ENCODE measurements at regions not wholly inside any gene's neighbourhood (a gene's known extent, or its start where the extent isn't known, plus 50 kb on each side); places are given as distances from the start of the nearest gene placed in this dataset.

DNA sequence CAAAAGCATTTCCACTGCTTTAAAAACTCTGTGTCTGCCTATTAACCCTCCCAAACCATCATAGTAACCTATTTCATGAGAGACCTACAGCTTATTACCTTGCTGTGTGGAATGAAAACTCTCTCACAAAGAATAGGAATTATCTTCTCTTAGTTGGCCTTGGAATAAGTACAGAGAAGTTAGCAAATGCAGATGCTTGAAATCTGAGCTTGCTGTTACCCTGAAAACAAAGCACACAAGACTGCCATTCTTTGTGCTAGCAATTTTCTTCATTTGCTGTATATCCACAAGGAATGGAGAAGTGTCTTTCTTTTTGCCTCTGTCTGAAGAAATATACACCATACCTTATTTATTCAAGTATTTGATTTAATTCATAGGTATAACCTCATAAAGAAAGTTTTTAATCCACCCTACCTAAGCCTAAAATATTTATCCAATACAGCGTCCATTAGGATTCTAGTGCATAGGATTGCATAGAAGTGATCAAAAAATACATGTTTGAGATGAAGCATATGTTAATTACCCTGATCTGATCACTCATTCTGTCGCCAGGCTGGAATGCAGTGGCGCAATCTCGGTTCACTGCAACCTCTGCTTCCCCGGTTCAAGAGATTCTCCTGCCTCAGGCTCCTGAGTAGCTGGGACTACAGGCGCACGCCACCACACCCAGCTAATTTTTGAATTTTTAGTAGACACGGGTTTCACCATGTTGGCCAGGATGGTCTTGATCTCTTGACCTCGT, 451.1 kb downstream of the LTN1 start:
- Histone ChIP-seq H3K27me3 (no peaks in the 10 kb centered on the region), H3K27ac (no peak overlapping the region), H3K4me1 (no peaks in the 10 kb centered on the region), H3K9me3 (no peaks in the 10 kb centered on the region), H3K36me3 (no peaks in the 10 kb centered on the region), H3K4me3 (no peak overlapping the region)
- DNase-seq: no peak
- TF ChIP-seq POLR2AphosphoS5 (IDR thresholded peaks at IDR 0.05) (no peak), POLR2A (IDR thresholded peaks at IDR 0.05) (no peak)
- 91 to 95% (median 92%) methylated on average over 9 of the region's 9 CpGs for WGBS, 5 donors
- intact Hi-C loops (cut with DNase I; ENCODE audit: low total_unique reads): no loop called here

DNA sequence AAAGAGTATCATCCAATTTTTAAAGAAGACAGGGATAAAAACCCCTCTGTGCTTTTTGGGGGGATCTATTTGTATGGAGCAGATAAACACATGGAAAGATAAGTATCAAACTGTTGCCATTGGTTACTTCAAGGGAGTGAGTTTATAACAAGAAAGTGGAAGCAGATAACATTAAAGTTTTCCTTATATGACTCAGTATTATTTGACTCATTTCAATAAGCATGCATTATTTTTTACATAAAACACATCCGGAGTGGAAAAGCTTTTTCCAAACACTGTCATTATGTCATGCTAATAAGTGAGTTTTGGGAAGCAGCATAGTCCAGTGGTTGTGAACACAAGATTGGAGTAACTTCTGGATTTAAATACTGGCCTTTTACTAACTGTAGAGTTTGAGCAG, 452.2 kb downstream of the LTN1 start:
- no peaks in the 10 kb centered on the region for H3K27me3 ChIP-seq
- H3K4me3 ChIP-seq: no peak overlapping the region
- no peaks in the 10 kb centered on the region for H3K9me3 ChIP-seq
- H3K4me1 ChIP-seq: no peaks in the 10 kb centered on the region
- WGBS, 5 donors: 34 to 51% (median 39%) methylated on average over 1 of the region's 1 CpG
- TF ChIP-seq POLR2A (IDR thresholded peaks at IDR 0.05): no peak
- no peak for TF ChIP-seq POLR2AphosphoS5 (IDR thresholded peaks at IDR 0.05)
- TF ChIP-seq, protein P1, sequence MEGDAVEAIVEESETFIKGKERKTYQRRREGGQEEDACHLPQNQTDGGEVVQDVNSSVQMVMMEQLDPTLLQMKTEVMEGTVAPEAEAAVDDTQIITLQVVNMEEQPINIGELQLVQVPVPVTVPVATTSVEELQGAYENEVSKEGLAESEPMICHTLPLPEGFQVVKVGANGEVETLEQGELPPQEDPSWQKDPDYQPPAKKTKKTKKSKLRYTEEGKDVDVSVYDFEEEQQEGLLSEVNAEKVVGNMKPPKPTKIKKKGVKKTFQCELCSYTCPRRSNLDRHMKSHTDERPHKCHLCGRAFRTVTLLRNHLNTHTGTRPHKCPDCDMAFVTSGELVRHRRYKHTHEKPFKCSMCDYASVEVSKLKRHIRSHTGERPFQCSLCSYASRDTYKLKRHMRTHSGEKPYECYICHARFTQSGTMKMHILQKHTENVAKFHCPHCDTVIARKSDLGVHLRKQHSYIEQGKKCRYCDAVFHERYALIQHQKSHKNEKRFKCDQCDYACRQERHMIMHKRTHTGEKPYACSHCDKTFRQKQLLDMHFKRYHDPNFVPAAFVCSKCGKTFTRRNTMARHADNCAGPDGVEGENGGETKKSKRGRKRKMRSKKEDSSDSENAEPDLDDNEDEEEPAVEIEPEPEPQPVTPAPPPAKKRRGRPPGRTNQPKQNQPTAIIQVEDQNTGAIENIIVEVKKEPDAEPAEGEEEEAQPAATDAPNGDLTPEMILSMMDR (IDR thresholded peaks at IDR 0.05): no peak
- TF ChIP-seq EP300 (IDR thresholded peaks at IDR 0.05): no peak
- peak in 1 of 2 donors; percentile 18 for DNase-seq
- H3K36me3 ChIP-seq: no peaks in the 10 kb centered on the region
- intact Hi-C loops (cut with DNase I; ENCODE audit: low total_unique reads): no loop called here
- no peak overlapping the region for H3K27ac ChIP-seq

DNA sequence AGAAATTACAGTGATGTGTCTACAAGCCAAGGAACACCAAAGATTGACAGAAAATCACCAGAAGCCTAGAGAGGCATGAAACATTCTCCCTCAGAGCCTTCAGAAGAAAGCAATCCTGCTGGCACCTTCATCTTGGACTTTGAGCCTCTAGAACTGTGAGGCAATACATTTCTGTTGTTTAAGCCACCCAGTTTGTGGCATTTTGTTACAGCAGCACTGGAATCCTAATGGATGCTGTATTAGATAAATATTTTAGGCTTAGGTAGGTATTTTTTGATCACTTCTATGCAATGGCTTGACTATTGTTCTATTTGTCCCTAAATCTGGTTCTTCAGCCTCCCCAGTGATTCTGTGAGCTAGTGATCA, 453.1 kb downstream of the LTN1 start:
- no peak for DNase-seq
- Histone ChIP-seq H3K36me3 (no peaks in the 10 kb centered on the region), H3K4me1 (no peaks in the 10 kb centered on the region), H3K27ac (no peak overlapping the region), H3K4me3 (no peak overlapping the region), H3K9me3 (no peaks in the 10 kb centered on the region), H3K27me3 (no peaks in the 10 kb centered on the region)
- intact Hi-C loops (cut with DNase I; ENCODE audit: low total_unique reads): no loop called here
- TF ChIP-seq, protein P1 (IDR thresholded peaks at IDR 0.05): no peak
- no peak for TF ChIP-seq POLR2AphosphoS5 (IDR thresholded peaks at IDR 0.05)
- TF ChIP-seq POLR2A (IDR thresholded peaks at IDR 0.05): no peak
- no peak for TF ChIP-seq EP300 (IDR thresholded peaks at IDR 0.05)

DNA sequence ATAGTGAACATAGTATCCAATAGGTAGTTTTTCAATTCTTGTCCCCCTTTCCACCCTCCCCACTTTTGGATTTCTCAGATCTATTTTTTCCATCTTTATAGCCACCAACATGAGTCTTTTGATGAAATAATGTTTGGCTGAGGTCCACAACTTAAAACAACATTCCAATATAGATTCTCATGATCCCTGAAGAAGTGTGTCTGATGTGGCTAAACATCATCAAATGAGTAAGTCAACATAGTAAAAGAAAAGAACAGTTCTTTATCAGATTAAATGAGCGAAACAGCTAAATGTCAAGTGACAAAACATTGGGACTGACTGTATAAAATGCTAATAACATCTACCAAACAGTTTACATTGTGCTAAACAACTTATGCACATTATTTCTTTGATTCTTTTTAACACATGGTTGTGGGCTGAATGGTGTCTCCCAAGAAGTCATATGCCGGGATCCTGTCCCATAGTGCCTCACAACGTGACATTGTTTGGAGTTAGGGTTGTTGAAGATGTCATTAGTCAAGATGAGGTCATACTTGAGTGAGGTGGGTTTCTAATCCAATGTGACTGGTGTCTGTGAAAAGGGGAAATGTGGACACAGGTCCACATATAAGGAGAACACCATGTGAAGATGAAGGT, 453.6 kb downstream of the LTN1 start:
- Histone ChIP-seq H3K4me3 (no peak overlapping the region), H3K9me3 (no peaks in the 10 kb centered on the region), H3K27me3 (no peaks in the 10 kb centered on the region), H3K27ac (no peak overlapping the region), H3K4me1 (no peaks in the 10 kb centered on the region), H3K36me3 (no peaks in the 10 kb centered on the region)
- intact Hi-C loops (cut with DNase I; ENCODE audit: low total_unique reads): no loop called here
- no peak for DNase-seq
- 76 to 84% (median 83%) methylated on average over 3 of the region's 3 CpGs for WGBS, 5 donors
- TF ChIP-seq POLR2AphosphoS5 (IDR thresholded peaks at IDR 0.05): no peak
- TF ChIP-seq EP300 (IDR thresholded peaks at IDR 0.05): no peak
- TF ChIP-seq, protein P1 (IDR thresholded peaks at IDR 0.05): no peak
- TF ChIP-seq POLR2A (IDR thresholded peaks at IDR 0.05): no peak
